Mesothelial cell of epicardium (in vitro differentiated cells): ENCODE measurements at regions not wholly inside any gene's neighbourhood (a gene's known extent, or its start where the extent isn't known, plus 50 kb on each side); places are given as distances from the start of the nearest gene placed in this dataset.

Experiments used
- DNase-seq, 2 experiments: peaks; one replicate each; pipeline ENCODE4 v3.0.0; 2021; ENCODE audit warnings: low spot score in 2 of 2; ENCODE audit not compliant: unreplicated experiment in 2 of 2
- H3K27ac Mint-ChIP-seq: 2 replicates; pipeline ENCODE4 v1.8.0; 2021; ENCODE audit warnings: mixed read lengths
- H3K27me3 Mint-ChIP-seq: 2 replicates; pipeline ENCODE4 v1.8.0; 2021; ENCODE audit warnings: low read depth, mixed read lengths
- H3K36me3 Mint-ChIP-seq: 2 replicates; pipeline ENCODE4 v1.8.0; 2021; ENCODE audit warnings: mixed read lengths
- H3K4me1 Mint-ChIP-seq: 2 replicates; pipeline ENCODE4 v1.8.0; 2021; ENCODE audit warnings: mixed read lengths
- H3K4me3 Mint-ChIP-seq: 2 replicates; pipeline ENCODE4 v1.8.0; 2021; ENCODE audit warnings: mild to moderate bottlenecking, moderate library complexity, mixed read lengths
- H3K9me3 Mint-ChIP-seq: 2 replicates; pipeline ENCODE4 v1.8.0; 2021; ENCODE audit warnings: mixed read lengths
- TF ChIP-seq, protein P1 (sequence below): fragments of 200-600 bp; sonication (generic); IDR thresholded peaks from one replicate; pipeline ENCODE4 v1.5.0; 2021; ENCODE audit warnings: antibody characterized with exemption; ENCODE audit not compliant: unreplicated experiment

DNA sequence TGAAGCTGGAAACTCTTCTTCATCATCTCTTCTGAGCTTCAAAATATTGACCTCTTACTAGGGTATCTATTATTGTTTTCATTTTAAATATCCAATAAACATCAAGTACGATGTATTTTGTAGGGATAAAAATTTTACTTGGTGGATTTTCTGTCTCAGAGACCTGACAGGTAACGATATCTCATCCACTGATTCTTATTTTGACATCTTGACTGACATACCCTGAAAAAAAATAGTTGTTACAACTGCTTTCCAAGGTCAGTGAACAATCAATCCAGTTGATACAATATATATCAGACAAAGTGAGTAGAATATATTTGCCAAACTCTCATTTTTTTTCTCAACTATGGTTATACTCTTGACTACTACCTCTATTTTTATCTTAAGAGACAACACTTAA is 963.7 kb upstream of the CDH2 start:
- no peak overlapping the region for H3K4me3 Mint-ChIP-seq
- H3K27ac Mint-ChIP-seq = no peak overlapping the region
- TF ChIP-seq, protein P1, sequence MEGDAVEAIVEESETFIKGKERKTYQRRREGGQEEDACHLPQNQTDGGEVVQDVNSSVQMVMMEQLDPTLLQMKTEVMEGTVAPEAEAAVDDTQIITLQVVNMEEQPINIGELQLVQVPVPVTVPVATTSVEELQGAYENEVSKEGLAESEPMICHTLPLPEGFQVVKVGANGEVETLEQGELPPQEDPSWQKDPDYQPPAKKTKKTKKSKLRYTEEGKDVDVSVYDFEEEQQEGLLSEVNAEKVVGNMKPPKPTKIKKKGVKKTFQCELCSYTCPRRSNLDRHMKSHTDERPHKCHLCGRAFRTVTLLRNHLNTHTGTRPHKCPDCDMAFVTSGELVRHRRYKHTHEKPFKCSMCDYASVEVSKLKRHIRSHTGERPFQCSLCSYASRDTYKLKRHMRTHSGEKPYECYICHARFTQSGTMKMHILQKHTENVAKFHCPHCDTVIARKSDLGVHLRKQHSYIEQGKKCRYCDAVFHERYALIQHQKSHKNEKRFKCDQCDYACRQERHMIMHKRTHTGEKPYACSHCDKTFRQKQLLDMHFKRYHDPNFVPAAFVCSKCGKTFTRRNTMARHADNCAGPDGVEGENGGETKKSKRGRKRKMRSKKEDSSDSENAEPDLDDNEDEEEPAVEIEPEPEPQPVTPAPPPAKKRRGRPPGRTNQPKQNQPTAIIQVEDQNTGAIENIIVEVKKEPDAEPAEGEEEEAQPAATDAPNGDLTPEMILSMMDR = no peak
- no peaks in the 10 kb centered on the region for H3K27me3 Mint-ChIP-seq
- no peaks in the 10 kb centered on the region for H3K36me3 Mint-ChIP-seq
- H3K9me3 Mint-ChIP-seq = no peaks in the 10 kb centered on the region
- DNase-seq = no peak
- H3K4me1 Mint-ChIP-seq = peaks cover under 1% of the 10 kb centered on the region

DNA sequence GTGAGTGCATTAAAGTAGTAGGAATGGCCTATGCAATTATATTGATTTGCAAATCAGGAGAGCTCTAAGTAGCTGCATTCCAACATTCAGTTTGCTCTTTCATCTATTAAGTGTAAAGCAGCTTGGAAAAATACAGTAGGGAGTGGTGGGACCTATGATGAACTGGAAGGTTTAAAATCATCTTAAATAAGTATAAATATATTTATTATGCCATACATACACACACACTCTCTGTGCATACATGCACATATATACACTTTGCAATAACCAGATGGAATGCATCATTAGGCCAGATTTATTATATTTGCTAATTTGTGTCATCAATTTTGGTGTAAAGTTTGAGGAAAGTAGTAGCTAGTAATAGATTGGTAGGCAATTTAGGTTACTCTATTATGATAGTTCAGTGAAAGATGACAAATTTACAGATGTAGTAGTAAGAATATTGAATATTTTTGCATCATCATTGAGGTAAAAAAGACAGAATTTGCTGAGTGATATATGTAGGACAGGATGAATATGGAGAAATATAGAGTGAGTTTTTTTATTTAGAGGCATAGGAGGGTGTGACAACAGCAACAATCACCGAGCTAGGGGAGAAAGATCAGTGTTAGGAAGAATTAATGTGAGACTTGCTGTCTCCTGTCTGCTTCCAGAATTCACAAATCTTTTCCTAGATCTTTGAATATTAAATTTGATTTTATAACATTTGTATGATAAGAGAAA is 961.0 kb upstream of the CDH2 start:
- no peaks in the 10 kb centered on the region for H3K4me1 Mint-ChIP-seq
- no peaks in the 10 kb centered on the region for H3K27me3 Mint-ChIP-seq
- no peaks in the 10 kb centered on the region for H3K9me3 Mint-ChIP-seq
- DNase-seq = no peak
- TF ChIP-seq, protein P1 = no peak
- no peaks in the 10 kb centered on the region for H3K36me3 Mint-ChIP-seq
- H3K4me3 Mint-ChIP-seq = no peak overlapping the region
- no peak overlapping the region for H3K27ac Mint-ChIP-seq

DNA sequence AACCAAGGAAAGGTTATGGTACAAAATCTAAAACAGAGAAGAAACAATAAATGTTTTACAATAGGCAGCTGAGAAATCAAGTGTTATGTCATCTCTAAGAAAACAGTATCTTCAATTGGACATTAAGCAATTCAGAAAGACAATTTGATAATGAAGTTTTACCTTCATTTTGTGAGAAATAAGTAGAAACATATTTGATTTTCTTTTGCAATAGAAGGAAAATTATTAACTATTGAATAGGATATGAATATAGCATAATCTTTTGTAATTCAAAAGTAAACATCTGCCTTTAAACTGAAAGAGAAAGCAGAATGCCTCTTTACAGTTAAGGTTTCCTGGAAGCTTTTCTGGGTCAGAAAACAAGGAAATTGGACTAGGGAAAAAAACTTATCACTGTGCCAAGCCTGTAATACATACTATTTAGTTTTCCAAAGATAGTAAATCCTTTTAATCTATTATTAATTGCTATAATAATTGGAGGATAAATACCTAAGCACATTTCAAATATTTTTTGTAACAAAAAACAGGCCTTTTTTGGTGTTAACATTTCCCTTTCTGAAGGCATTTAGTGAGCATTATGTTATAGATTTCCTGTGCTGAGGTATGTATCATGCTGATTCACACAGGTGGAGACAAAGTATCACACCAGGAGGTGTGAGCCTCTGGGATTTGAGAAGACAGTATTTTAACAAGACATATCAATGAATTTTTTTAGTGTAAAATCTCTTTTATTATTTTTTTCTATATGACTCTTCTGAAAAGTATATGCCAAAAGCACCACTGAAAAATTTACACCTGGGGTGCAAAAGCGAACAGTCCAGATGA is 947.0 kb upstream of the CDH2 start:
- Mint-ChIP-seq H3K4me3 (no peak overlapping the region), H3K4me1 (no peaks in the 10 kb centered on the region), H3K27me3 (no peaks in the 10 kb centered on the region), H3K27ac (no peak overlapping the region), H3K36me3 (no peaks in the 10 kb centered on the region), H3K9me3 (no peaks in the 10 kb centered on the region)
- DNase-seq = no peak
- TF ChIP-seq, protein P1 = no peak

DNA sequence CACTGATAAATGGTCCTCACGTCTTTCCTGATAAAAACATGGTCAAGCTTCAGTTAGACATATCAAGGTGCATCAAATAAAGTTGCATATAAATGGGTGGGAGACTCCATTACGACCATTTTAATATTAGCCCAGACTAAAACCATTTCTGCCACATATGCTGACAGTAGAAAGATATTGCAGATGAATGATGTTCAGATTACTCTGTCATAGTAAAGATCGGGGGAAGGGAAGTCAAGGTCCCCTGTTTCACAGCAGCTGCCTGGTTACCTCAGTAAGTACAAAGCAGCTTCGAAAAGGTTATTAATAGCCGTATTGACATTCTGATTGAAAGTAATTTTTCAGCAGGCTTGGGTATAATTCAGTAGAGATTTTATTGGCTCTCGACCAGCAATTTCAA is 927.7 kb upstream of the CDH2 start:
- Mint-ChIP-seq H3K36me3 (peaks cover 7% of the 10 kb centered on the region), H3K9me3 (peaks cover 29% of the 10 kb centered on the region), H3K27ac (no peak overlapping the region), H3K4me3 (no peak overlapping the region), H3K27me3 (no peaks in the 10 kb centered on the region), H3K4me1 (peaks cover 16% of the 10 kb centered on the region)
- DNase-seq = no peak
- TF ChIP-seq, protein P1 = no peak

DNA sequence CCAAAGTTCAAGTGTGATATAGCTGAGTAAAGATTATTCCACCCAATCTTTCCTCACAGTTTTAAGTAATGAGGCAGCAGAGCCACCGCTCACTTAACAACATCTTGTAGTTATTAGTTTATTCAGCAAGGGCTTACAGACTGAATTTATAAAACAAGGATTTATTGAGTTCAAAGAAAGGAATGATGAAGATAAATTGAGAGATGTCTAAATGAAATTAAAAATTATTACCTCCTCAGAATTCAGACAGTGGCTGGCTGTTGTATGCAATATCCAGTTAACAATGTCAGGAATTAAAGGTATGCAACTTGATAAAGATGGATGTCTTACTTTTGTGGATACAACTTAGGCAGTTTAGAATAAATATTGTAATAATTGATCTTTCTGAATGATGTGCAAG is 927.3 kb upstream of the CDH2 start:
- H3K27ac Mint-ChIP-seq = no peak overlapping the region

More for the DNA sequence above, 927.3 kb upstream of the CDH2 start:
- no peaks in the 10 kb centered on the region for H3K27me3 Mint-ChIP-seq
- DNase-seq = no peak
- H3K4me1 Mint-ChIP-seq = peaks cover 16% of the 10 kb centered on the region
- peaks cover 7% of the 10 kb centered on the region for H3K36me3 Mint-ChIP-seq
- TF ChIP-seq, protein P1 = no peak
- no peak overlapping the region for H3K4me3 Mint-ChIP-seq
- peaks cover 25% of the 10 kb centered on the region for H3K9me3 Mint-ChIP-seq
